Retina (tissue), 1 donor: ENCODE measurements at regions not wholly inside any gene's neighbourhood (a gene's known extent, or its start where the extent isn't known, plus 50 kb on each side); places are given as distances from the start of the nearest gene placed in this dataset.
"Not testable (repeated sequence)": the region's sequence is repeated elsewhere in the genome, so short reads cannot be mapped to it uniquely, and the experiment has no call there.

Source experiments
- DNase-seq: peaks from one replicate; pipeline ENCODE4 v3.0.0-alpha.2; 2016

DNA sequence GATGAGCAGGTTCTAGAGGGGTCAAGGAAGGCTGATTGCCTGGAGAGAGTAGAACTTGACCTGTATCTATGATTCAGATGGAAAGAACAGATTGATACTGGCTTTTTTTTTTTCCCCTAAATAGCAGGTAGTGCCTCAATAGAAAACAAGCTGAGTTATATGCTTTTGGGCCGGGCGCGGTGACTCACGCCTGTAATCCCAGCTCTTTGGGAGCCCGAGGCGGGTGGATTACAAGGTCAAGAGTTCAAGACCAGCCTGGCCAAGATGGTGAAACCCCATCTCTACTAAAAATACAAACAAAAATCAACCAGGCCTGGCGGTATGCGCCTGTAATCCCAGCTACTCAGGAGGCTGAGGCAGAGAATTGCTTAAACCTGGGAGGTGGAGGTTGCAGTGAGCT, 186.1 kb downstream of the CEP135 start:
- DNase-seq = not testable (repeated sequence)

DNA sequence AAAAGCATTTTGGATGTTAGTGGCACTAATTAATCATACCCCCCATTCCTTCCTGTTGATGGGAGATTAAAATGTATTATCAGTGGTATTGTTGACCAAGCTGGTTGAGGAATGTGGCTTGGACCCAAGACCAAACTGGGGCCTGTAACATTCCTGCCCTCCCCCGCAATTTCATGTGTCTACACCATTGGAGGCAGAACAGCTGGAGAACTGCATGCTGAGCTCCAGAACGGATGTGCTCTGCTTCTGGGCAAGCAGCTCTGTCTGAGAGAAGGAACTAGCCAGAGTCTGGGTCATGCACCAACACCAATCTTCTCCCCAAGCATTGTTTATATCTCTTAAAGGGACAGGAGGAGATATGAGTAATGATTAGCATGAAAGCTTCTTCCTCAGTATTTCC, 185.5 kb downstream of the CEP135 start:
- DNase-seq = no peak

DNA sequence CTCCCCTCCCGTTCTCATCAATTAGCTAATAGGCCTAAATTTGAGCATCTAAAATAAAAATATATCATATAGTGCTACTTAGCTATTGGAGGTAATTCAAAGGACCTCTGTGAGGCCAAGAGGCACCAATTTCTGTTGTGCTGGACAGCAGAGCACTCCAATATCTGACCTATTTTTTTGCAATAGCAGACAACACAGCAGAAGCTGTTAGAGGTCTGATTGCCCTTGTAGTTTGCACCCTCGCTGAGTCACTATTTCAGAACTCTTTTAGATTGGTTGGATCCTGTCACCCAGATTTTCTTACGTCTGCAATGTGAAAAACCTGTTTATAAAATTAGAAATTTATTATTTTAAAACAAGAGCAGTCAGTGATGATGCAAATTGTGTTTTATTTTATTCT, 184.1 kb downstream of the CEP135 start:
- no peak for DNase-seq

DNA sequence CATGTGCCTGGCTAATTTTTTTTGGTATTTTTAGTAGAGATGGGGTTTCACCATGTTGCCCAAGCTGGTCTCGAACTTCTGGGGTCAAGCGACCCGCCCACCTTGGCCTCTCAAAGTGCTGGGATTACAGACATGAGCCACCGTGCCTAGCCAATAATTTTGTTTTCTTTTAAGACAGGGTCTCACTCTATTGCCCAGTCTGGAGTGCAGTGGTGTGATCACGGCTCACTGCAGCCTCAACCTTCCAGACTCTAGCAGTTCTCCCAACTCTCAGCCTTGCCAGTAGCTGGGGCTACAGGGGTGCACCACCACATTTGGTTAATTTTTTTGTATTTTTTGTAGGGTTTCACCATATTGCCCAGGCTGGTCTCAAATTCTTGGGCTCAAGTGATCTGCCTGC, 183.4 kb downstream of the CEP135 start:
- DNase-seq = not testable (repeated sequence)

DNA sequence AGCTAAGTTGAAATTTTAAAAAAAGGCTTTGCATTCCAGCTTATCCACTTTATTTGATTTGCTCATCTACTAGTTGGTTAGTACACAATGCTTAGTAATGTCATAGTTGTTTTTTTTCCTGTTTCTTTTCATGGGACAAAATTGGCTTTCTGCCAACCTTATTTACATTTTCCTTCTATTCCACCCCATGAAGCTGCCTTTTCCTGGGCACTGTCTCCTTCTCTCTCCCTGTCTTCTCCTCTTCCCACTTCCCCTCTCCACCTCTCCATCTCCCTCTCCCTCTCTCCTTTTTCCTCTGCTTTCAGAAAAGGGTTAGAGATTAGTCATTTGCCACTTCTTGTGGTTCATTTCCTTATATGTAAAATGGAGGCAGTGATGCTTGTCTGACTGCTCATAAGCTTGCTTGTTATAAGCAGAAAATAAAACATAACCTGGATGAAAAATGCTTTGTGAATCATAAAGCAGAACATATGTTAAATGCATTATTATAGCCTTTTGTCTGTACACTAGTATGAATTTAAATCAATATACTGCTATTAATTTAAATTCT, 181.9 kb downstream of the CEP135 start:
- no peak for DNase-seq

DNA sequence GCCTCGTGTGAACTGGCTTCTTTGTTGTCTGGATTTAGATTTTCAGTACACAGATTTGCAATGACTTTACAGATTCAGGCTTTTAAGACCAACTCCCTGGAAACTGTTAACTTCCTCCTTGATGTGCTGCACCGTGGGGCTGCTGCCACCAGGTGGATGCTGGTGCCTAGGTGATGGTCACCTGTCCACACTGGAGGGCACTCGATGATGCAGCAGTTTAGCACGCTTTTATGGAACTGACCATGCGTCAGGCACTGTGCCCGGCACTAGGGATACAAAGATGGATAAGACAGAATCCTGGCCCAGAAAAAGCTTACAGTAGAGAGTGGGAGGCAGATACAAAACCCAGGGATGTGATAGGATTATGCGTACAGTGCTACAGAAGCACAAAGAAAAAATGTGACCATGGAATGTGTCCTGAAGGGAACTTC, 180.7 kb downstream of the CEP135 start:
- DNase-seq = no peak

DNA sequence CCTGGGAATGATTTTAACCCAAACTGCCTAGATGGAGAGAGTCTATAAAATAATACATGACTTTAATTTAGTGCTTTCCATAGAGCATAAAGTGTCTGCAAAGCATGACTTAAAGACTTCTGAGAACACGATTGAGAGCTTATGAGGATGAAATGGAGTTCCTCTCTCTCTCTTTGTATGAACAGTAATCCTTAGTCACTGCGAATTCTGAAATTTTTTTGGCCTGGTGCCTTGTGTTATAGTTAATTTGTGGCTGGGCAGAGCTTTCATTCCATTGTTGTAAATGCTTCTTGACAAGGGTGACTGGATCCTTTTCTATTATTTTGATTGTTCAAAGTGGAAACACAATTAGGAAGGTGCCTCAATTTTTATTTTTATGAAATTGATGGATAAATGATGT, 179.5 kb downstream of the CEP135 start:
- DNase-seq = no peak

DNA sequence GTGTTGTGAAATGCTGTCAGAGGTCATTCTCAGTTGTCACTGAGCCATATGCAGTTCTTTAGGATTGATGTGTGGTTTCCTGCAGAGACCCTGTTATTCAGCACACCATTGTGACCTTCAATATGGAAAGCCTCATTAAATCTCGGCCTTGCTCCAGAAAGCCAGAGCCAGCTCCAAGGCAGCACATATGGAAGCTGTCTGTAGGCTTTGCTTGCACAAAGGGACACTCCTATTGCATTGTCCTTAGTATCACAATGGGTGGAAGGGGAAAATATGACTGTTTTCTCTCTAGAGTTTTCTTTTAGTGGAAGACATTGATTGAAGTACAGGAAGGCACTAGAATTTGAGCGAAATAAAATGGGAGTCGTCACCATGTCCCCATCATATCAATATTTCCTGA, 179.0 kb downstream of the CEP135 start:
- peak; percentile 51 for DNase-seq

DNA sequence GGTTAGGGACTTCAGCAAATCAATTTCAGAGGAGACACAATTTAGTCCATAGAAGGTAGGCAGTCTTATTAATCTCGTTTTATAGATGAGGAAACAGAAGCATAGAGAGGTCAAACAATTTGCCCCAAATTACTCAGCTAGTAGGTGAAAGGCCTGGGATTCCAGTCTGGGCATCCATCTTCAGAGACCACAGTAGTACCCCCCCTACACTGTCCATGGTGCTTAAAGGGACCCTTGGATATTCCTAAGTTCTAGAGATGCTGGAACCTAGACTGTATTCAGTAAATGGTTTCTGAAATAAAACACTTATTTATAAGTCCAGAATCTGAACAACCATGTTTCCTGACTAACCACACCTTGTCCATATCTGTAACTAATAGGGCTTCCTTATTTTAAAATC, 174.8 kb downstream of the CEP135 start:
- no peak for DNase-seq

DNA sequence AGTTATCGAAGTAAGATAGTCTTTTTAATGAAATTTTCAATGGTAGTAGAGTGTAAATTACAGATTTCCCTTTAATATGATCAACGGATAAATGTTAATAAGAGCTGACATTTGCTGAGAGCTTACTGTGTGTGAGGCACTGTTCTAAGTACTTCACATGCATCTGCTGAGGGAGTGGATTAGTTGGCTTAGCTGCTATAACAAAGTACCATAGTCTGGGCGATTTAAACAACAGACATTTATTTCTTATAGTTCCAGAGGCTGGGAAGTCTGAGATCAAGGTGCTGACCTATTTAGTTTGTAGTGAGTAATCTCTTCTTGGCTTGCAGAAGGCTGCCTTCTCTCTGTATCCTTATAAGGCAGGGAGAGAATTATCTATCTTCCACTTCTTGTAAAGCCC, 174.3 kb downstream of the CEP135 start:
- DNase-seq = no peak

DNA sequence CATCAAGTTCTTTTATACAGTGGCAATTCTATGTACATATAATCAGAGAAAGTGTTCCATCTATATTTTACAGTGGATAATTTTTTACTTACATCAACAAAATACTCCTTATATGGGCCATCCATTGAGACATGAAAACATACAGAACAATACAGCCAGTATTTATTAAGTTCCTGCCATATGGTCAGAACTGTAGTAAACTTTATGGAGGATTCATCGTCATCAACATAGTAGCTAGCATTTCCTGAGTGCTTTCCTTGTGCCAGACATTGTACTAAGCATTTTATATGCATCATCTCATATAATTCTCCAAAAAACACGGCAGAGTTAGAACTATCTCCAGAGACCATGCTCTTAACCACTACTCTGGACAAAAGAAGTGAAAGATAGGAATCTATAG, 170.1 kb downstream of the CEP135 start:
- DNase-seq = no peak

DNA sequence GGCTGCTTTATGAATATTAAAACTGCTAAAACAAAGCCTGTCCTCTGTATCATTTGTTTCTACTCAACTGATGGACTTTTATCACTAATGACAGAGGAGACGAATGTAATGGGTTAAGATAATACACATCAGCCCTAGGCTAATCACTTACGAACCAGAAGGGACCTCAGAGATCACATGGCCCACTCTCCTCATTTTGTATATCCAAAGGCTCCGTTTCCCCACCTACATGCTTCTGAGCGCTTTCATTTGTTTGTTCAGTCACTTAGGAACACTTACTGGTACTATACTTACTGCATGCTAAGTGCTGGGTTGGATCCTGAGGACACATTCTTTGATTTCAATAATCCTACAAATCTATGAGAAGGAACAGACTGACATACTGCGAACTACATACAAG, 169.3 kb downstream of the CEP135 start:
- no peak for DNase-seq

DNA sequence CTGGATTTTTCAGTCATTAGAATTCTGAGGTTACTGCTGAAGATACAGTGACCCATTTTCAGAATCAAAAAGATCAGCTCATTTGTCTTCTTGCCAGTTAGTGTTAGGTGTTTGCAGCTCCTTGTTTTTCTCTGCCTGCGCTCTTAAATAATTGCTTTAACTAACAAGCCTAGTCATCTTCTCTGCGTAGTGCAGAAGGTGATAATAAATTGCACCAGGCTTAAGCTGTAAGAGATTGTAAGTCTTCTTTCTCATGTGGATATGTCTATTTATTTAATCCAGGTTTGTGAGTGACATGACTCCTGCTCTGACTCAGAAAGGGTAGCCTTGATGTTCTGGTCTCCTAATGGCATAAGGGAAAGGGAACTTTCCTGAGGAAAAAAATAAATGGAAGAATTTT, 167.2 kb downstream of the CEP135 start:
- DNase-seq = no peak

DNA sequence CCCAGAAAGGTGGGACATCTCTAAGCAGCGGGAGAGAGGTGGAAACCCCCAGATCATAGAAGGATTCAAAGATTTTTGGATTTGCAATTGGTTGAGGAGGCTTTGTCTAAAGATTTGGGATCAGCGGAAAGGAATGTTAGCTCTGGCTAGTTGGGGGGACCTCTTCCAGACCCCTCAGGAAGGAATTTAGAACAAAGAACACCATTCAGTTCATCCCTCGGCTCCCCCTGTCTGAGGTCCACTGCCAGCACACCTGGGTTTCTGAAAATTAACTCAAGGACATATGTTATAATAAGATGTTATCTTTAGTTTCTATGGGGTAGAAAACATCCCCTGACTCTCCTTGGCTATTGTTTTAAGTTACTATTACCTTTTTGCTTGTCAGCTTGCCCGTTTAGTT, 163.6 kb downstream of the CEP135 start:
- no peak for DNase-seq

DNA sequence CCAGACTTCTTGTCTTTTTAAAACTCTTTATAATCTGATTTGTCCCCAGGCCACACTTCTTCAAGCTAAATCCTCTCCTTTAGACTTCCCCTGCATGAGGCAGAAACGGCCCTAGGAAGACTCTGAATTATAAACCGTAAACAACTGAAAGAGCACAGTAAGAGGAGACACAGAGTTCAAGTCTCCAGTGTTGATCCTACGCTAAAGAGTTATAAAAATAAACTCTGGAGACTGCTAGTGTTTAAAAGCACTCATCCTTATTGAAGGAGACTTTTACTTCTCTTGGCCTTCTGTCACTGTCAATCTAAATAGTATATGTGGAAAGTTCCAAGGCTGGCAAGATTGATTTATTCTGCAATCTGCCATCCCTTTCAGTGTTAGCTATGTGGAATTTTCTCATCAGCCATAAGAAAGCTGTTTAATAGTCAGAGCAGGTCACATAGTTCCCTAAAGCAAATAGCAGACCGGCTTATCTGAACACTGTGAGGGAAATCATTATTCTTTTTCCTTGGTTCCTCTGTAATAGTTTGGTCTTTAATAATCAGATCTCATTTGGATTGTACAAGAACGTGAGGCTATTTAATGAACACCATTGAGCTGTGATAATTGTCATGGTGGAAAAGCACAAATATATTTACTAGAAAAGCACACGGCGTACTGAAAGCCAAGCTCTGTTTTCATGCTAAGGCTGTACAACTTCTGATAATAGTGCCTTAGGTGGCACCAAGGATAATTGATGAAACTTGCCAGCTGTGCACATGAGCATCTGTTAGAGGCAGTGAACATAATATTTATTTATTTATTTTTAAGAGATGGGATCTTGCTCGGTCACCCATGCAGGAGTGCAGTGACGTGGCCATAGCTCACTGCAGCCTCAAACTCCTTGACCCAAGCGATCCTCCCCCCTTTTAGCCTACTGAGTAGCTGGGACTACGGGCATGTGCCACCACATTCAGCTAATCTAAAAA, 157.7 kb downstream of the CEP135 start:
- DNase-seq = no peak

DNA sequence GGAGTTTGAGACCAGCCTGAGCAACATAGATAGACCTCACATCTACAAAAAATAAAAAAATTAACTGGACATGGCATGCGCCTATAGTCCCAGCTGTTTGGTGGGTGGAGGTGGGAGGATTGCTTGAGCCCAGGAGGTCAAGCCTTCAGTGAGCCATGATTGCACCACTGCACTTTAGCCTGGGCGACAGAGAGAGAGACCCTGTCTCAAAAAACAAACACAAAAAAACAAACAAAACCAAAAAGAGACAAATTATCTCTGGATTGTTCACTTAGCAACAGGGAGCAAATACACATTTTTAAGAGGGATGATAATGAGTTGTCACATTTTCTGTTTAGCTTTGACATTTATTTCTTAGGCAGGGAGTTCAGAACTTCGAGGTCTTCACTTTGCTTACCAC, 155.4 kb downstream of the CEP135 start:
- DNase-seq = no peak

DNA sequence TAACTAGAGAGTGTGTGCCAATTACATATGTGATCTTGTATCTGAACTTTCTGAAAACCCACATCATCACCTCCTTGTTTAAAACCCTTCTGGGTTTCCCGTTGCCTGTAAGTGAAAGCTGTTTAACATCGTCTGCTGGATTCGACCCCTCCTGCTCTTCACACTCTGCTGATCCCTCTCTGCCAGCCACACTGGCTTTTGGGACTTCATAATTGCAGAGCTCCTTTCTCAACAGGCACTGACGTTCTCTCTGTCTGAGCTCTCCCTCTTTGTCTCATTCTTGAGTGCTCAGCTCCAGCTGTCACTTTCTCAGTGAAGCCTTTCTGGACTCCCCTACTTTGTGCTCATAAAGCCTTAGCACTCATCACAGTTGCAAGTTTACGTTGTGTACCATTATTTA, 153.9 kb downstream of the CEP135 start:
- DNase-seq = no peak

DNA sequence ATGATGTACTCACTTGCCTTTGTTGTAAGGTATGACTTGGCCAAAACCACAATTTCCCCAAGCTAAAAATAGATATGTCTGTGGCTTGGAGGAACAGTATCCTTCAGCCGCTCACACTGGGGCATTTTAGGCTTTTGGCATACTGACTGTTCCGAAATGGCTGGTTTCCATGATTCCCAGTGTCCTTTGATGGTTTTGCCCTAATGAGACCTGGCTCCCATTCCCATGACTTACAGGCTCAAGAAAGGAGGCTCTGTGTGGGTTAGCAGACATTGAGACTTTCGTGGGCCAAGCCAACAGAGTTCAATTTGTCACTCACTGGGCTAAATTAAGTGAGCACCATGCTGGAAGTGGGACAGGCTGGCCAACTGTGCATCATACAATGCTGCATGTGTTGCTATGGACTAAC, 150.6 kb downstream of the CEP135 start:
- DNase-seq = no peak

DNA sequence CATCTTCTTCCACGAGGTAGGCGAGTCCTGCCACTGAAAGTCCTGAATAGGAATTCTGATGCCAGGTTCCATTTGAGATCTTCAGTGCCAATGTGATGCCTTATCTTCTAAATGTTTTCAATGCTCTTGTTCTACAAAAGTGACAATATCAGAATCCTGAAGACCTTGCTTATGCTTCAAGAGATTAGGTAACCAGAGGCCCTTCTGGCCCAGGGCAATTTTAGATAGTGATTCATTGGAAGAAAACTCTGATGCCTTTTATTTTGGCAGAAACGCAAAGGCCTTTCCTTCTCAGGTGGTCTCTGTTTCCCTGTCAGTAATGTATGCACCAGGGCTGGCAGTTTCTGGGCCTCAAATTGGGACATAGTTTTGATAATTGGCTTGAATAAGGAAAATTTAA, 144.8 kb downstream of the CEP135 start:
- DNase-seq = no peak

DNA sequence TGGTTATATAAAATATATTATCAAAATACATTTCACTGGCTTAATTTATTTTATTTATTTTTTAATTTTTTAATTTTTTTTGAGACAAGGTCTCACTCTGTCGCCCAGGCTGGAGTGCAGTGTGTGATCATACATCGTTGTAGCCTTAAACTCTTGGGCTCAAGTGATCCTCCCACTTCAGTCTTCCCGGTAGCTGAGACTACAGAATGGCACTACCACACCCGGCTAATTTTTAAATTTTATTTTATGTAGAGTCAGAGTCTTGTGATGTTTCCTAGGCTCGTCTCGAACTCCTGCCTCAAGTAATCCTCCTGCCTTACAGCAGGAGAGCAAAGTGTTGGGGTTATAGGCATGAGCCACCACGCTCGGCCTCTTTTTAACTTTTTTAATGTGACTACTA, 143.8 kb downstream of the CEP135 start:
- no peak for DNase-seq

DNA sequence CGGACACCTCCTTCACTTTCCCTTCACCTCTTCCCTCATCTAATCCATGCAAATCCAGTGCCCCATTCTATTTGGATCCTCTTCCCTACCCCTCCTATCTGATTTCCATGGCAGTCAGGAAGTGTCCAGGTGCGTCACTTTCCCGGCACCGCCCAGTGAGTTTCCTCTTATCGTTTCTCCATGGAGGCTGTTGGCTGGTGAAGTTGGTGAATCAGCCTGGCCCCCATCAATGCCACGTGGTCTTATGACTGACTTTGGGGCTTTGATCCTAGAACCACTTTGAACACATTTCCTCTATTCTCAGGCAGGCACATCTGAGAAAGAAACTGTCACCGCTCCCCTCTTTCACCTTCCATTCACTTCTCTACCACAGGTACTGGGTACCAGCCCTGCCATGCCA, 137.8 kb downstream of the CEP135 start:
- no peak for DNase-seq

DNA sequence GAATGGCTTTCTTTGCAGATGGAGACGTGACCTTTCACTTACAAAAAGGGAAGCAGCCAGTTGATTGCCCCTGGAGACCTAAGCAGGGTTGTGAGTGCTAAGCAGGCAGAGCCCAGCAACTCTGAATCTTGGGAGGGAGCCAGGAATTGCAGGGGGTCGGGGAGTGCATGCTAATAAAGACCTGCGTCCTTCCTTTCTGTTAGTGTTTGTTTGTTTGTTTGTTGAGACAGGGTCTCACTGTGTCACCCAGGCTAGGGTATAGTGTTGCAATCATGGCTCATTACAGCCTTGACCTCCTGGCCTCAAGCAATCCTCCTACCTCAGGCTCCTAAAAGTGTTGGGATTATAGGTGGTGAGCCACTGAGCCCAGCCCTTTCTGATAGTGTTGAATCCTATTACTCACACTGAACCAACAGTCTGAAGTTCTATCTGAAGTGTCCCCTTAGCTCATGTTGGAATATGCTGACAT, 137.4 kb downstream of the CEP135 start:
- no peak for DNase-seq

DNA sequence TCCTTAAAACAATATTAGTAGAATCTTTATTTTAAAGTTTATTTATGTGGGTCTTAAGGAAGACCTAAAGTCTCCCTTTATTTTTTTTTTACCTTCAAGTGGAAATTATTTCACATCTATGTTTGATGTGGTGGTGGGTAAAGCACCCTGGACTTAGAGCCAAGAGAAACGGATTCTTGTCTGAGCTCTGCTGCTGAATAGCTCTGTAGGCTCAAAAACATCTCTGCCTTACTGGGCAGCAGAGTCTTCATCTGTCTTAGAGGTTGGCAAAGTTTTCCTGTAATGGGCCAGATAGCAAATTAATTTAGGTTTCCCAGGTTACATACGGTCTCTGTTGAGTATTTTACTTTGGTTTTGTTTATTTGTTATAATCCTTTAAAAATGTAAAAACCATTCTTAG, 136.5 kb downstream of the CEP135 start:
- no peak for DNase-seq

DNA sequence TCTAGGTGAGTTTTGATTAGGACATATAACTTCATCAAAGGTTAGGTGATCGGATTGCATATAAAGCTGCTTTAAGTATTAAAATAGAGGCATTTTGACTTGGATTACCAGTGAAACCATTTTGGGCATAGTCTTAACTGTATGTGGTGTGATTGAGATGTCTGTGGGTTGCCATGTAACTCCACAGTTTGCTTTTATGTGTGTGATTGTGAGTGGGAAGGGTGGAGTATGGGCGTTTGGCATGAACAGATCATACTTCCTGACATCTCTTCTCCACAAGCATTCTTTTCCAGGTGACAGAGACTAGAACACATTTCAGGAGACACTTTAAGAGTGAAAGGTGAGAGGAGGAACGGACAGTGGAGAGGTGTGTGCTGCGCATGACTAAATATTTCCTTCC, 136.1 kb downstream of the CEP135 start:
- DNase-seq = no peak
